Frontal cortex (tissue), 3 donors: ENCODE measurements at regions not wholly inside any gene's neighbourhood (a gene's known extent, or its start where the extent isn't known, plus 50 kb on each side); places are given as distances from the start of the nearest gene placed in this dataset.

ENCODE experiments used
- DNase-seq, 2 donors: peaks; one replicate each; pipeline ENCODE4 v3.0.0; 2012; ENCODE audit warnings: low spot score in 2 of 2
- FAIRE-seq: peaks from 2 replicates; lab custom pipeline; 2012; peaks lifted over from hg19 to GRCh38; lab: Jason Lieb, UNC
- donor health status: control.
- donor health status: control.
- donor health status: control.

DNA sequence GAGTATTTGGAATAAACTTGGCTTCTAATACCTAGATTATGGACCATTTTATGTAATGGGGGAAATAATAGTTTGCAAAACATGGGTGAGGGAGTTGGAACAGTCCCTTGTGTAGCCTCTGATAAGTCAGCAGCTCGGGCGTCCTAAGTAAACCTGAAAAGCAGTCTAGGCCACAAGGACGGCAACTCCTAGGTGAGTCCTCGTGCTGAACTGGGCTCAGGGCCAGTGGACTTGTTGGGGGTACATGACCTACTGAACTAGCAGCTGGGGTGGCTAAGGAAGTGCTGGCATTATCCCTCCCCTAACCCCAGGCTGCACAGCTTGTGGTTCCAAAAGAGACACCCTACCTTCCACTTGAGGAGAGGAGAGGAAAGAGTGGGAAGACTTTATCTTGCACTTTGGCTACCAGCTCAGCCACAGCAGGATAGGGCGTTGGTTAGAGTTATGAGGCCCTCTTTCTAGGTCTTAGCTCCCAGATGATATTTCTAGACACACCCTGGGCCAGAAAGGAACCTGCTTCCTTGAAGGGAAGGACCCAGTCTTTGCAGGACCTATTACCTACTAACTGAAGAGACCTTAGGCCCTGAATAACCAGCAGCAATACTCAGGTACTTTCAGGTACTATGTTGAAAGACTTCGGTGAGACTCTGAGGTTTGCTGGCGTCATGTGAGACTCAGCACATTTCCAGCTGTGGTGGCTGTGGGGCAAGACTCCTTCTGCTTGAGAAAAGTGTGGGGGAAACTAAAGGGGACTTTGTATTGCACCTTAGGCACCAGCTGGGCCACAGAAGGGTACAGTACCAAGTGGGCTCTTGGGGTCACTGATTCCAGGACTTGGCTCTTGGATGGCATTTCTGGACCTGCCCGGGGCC is 71.0 kb downstream of the AQP4 start:
- DNase-seq (no peak), FAIRE-seq (no peak)

- FAIRE-seq = no peak
- DNase-seq = no peak
Measured at GRCh38 chr18:26792661-26793060, 72.8 kb downstream of the AQP4 start.

DNA sequence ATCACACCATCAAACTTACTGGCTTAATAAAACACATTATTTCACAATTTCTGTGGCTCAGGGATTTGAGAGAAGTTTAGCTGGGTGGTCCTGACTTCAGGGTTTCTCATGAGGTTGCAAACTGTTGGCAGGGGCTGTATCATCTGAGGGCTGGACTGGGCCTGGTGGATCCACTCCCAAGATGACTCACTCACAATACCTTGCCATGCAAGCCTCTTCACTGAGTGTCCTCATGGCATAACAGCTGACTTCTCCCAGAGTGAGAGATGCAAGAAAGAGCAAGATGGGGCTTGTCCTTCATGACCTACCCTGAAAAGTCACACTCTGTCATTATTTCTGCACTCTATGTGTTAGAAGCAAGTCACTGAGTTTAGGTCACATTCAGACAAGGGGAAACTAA is 73.8 kb downstream of the AQP4 start:
- FAIRE-seq (no peak), DNase-seq (no peak)

DNA sequence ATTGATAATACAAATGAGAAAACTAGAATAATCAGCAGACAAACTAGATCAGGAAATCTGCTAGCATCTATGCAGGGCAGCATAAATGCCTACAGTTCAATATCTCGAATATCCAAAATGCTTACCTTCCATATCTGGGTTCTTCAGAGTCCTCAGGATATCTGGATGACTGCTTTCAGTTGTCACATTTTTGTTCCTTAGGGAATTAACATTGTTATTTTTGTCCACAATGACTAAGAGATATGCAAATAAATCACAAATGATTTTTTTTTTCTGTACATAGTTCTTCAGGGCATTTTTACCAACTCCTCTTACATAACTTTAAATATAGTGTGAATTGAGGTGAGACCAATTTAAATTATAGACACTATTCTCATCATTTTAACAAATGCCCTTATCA is 80.9 kb downstream of the AQP4 start:
- FAIRE-seq = no peak
- DNase-seq = no peak

- FAIRE-seq = no peak
- no peak for DNase-seq
Measured at GRCh38 chr18:26783170-26783569, 82.3 kb downstream of the AQP4 start.

DNA sequence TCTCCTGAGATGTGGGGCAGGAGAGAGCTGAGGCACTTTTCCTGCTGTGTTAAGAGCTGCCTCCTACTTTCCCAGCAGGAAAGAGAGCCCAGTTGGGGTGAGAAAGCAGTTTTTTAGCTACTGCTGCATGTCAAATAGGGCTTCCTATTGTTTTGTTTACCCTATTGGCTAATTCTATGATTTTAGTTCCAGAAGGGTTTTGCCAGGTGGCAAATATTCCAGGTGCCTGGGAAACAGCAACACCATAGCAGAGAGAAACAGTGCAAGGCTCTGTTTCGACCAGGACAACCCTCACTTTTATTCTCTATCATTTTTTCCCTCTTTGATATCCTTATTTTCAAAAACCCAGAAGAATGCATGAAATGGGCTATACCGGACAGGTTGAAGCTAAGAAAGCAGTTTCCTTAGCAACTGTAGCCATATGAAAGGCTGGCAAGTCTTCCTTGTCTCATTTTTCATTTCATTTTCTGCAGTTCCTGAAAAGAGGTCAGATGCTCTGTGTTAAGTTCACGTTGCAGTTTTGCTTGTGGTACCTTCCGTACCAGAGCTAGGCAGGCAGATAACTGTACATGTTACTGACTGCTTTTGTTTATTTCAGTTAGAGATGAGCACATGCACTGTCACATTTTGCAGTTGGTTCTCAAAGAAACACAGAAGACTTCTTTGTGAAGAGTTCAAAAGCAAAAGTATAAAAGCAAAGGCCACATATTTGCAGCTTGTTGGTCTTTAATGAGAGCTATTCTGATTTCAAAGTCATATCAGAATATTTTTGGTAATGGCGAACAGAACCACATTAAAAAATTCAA is 84.8 kb downstream of the AQP4 start:
- DNase-seq = no peak
- FAIRE-seq = no peak

DNA sequence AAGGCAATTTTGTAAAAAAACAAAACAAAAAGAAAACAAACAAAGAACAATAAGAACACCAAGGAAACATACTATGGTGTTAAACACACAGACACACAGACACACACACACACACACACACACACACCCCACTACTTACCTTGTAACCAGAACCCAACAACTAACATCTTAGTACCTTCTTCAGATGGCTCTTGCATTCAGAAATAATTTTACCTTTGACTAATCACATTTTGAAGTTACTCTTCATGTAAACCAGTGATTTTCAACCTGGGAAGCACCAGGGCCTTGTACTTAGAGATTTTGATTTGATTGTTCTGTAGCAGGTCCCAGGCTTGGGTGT is 87.5 kb downstream of the AQP4 start:
- FAIRE-seq (no peak), DNase-seq (no peak)

GRCh38 chr18:26777351-26778053 is 88.0 kb downstream of the AQP4 start:
- FAIRE-seq = no peak
- no peak for DNase-seq

DNA sequence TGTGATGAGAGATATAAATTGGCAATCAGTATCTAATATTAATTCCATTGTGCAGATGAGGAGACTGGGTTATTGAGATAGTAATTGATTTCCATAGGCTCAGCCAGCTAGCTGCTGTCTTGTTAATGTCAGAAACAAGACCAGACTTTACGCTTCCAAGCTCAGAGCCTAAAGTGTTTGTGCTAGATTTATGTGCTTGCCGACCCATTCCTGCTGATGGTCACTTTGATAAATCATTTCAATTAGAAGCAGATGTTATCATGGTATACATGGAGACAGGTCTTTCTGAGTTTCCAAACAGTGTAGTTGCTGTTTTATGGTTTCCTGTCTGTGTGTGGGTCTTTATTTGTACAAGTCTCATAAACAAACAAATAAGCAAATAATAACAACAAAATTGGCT is 92.8 kb downstream of the AQP4 start:
- DNase-seq (no peak), FAIRE-seq (no peak)

- no peak for DNase-seq
- no peak for FAIRE-seq
Measured at GRCh38 chr18:26771524-26771923, 94.0 kb downstream of the AQP4 start.

DNA sequence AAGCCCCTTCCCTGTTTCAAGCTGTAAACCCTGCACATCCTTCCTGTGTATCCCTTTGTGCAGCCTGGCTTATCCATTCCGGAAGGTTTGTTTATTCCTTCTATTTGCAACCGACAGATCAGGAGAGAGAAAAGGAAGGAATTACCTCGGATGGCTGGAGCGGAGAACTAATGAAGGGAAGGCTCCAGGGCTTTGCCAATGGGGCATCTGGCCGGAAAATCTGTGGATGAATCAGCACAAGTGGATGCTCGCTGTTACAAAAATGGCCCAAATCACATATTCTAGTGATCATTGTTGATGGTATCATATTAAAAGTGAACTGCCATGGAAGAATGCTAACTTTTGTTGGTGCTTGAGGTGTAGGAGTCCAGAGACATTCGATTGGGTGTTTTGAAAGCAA is 97.1 kb downstream of the AQP4 start:
- DNase-seq = no peak

DNA sequence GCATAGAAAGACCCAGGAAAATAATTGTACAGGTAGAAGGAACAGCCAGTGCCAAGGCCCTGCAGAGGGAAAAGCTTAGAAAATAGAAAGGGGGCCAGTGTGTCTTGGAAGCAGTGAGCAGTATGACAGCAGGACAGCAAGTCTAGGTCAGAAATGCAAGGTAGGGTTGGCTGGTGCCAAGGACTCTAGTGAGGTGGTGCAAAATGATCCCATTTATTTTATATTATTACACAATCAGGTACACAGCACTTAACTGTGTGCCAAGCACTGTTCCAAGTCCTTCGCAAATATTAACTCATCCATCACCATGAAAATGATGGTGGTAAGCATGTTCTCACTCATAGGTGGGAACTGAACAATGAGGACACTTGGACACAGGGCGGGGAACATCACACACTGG is 100.0 kb downstream of the AQP4 start:
- DNase-seq (no peak), FAIRE-seq (no peak)

More for the DNA sequence above, 97.1 kb downstream of the AQP4 start:
- FAIRE-seq = no peak

GRCh38 chr18:26764586-26764985 is 100.9 kb downstream of the AQP4 start:
- no peak for FAIRE-seq
- DNase-seq = no peak

GRCh38 chr18:26764177-26764576 is 101.3 kb downstream of the AQP4 start:
- FAIRE-seq = no peak
- DNase-seq = no peak

DNA sequence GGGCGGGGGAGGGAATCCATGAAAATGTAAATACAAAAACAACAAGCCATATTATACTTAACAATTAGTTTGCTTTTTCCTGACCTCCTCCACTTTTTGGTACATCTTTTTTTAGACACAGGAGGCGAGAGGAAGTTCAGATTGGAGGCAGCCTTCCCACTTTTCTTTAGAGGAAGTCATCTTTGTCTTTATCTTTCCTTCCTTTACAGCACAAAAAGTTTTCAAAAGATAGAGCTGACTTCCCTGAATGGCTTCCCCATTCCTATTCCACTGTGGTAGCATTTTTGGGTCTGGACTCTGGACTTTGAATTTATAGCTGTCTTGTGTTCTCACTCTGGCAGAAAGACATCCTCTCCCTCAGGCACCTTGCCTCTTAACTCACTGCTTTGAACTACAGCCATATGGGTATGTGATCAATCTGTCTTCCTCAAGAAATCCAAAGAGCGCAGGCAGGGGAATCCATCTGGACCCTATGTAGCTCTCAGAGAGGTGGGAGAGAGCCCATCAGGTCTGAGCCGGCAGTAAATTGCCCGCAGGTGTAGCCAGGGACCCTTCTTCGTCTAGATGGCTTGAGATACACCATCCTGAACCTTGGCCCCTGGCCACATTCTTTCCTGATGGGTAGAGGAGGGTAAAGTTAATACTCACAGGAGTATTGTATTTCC is 101.9 kb downstream of the AQP4 start:
- no peak for DNase-seq

GRCh38 chr18:26757263-26758019 is 108.1 kb downstream of the AQP4 start:
- FAIRE-seq = no peak
- DNase-seq = no peak

More for the DNA sequence above, 101.9 kb downstream of the AQP4 start:
- no peak for FAIRE-seq

DNA sequence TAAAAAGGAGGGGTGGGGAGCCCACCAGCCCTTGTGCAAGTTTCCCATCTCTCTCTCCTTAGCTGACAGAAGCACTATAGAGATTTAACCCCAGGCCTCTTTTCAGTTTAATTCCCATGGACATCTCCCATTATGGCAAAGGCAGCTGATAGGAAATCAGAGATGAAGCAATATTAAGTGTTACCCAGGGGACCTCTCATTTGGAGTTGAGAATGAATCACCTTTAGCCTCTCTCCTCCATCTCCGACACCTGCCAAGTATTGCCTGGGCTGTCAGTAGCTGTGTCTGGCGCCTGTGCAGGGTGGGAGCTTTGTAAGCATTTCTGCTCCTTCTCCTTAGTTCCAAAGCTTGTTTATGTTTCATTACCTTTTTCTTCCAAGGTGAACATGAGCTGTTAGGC is 109.0 kb downstream of the AQP4 start:
- no peak for DNase-seq
- no peak for FAIRE-seq

GRCh38 chr18:26746826-26747475 is 118.6 kb downstream of the AQP4 start:
- DNase-seq = no peak
- no peak for FAIRE-seq

DNA sequence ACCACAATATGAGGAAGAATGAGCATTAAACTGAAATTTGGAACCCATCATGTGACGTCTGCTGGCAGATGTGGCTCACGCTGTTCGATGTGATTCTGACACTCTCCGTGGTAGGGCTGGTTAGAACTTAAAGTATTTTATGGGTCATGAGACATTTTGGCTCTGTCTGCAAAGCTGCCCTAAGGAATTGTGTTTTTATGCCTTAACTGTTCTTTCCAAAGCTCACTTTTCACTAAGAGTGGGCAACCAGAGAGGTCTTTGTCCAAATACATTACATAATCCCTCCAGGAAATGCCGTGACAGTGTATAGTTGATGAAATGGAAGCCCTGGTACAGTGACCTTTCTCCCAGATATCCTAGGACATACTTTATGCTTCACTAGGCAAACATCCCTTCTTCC is 119.1 kb downstream of the AQP4 start:
- DNase-seq (no peak), FAIRE-seq (no peak)
